Embryonic facial prominence (tissue), 1 donor: ENCODE measurements at regions not wholly inside any gene's neighbourhood (a gene's known extent, or its start where the extent isn't known, plus 50 kb on each side); places are given as distances from the start of the nearest gene placed in this dataset.
"Not testable (repeated sequence)": the region's sequence is repeated elsewhere in the genome, so short reads cannot be mapped to it uniquely, and the experiment has no call there.

Source experiments
- DNase-seq: peaks from one replicate; pipeline ENCODE4 v3.0.0-alpha.2; 2016; ENCODE audit errors: extremely low spot score

GRCh38 chr17:13865650-13866049 lies 203.7 kb upstream of the COX10 start:
- no peak for DNase-seq

DNA sequence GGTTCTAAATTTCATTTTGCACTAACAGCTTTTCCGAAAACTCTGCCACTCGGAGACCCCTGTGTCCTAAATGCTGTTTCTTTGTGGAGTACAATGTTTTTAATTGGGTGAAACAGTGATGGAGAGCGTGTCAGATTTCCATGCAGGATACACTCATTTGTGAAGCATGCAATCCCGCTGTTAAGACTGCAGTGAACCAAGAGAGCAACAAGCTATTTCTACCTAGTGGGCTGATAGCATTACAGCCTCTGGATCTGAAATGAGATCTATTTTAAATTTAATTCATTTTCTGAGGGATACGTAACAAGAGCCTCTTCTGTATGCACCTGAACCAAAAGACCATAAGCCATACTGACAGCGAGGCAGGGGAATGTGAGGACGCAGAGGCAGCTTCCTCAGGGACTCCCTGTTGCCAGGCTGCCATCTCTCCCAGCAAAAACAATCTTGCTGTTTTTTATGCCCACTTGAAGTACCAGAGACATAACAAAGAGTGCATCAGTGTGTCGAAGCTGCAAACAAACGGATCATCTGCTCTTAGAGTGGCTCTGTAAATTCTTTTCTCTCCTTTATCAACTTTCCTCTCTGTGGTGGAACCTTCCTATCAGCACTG lies 199.9 kb upstream of the COX10 start:
- DNase-seq, result no peak

DNA sequence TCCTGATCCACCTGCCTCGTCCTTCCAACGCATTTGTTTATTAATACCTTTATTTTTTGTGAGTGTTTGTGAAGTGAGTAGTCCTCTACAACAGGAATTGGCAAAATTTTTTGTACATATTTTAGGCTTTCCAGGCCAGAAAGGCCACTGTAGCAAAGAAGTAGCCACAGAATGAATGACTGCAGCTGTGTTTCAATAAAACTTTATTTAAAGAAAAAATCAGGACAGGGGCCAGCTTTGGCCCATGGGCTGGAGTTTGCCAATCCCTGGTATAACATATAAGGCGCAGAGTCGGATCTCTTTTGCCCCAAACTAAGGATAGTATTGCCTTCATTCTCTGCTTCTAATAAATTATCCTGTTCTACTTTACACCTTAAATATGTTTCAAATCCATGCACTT lies 198.0 kb upstream of the COX10 start:
- no peak for DNase-seq

GRCh38 chr17:13874134-13874533 lies 195.2 kb upstream of the COX10 start:
- DNase-seq, result no peak

DNA sequence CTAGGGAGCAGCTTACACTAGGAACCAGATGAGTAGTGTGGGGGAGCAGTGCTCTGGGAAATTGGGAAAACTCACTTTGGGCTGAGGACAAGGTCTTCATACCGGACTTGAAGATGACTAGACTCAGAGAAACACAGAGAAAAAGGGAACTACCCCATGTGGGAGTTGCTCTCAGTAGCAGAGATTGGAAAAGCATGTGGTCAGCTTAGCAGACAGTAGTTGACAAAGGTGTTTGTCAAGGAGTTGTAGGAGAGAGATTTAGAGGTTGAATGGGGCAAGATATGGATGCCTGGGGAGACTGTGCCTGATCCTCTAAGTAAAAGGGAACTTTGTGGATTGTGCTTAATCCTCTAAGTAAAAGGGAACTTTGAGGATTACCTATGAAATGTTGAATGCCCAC lies 194.5 kb upstream of the COX10 start:
- no peak for DNase-seq

- no peak for DNase-seq
Measured at GRCh38 chr17:13879961-13880466, 189.3 kb upstream of the COX10 start.

GRCh38 chr17:13883659-13884058 lies 185.6 kb upstream of the COX10 start:
- DNase-seq, result no peak

GRCh38 chr17:13884347-13884746 lies 185.0 kb upstream of the COX10 start:
- no peak for DNase-seq

GRCh38 chr17:13885550-13885949 lies 183.8 kb upstream of the COX10 start:
- no peak for DNase-seq

DNA sequence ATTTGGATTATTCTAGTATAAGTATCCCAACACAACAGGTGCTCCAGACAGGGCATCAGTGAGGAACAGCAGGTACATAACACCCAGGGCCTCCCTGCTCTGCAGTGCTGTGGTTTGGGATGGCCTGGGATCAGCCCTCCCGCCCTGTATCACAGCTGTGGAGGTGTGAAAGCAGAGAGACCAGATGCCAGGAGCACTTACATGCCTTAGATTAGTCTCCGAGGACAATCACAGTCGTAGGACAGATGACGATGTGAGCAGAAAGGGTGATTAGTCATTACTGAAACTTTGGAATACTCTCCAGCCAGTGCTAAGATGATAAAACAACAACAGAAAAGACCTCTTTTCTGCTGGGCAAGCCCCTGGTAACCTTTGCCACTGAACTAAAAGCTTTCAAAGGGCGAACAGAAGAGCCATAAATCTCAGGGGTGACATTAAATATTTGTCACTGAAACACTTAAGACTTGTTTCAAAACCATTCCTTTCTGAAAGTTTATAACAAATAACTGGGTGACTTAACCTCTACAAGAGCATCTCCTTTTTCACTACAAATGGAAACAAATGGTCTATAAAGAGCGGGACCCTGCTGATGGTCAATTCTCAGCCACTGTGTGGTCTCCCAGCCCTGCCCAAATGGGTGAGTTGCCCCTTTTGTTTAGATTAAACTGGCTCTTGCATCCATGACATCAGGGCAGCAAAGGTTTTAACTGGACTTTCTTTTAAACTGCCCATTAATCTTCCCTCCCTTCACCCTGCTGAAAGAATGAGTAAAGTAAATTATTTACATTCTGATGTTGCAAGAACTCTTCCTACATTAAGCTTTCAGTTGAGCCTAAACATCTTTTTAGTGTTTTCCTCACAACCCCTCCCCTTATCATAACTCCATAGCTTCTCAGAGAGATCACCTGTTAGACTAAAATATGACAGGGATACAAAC lies 183.1 kb upstream of the COX10 start:
- DNase-seq, result no peak

DNA sequence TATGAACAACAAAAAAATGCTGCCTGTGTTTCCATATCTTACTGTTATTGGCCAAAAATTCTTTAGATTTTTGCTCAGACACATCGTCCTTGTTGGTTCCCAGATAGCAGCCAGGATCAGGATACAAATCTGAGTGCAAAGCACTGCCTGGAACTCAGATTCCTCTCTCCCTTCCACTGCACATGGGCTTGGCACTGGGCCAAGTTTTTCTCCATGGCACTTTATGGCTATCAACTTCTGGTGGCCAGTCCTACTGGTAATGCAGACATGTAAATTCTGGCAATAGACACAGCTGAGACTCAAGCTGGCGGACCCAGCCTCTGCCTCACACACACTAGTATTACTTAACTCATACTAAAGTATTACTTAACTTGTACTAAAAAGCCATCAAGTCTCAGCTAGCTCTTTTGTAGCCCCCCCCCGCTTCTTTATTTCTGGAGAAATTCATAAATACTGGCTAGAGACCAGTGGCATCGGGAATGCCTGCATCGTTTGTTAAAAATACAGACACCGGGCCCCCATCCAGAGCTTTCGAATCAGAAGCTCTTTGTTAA lies 181.2 kb upstream of the COX10 start:
- no peak for DNase-seq

- not testable (repeated sequence) for DNase-seq
Measured at GRCh38 chr17:13908971-13909370, 160.3 kb upstream of the COX10 start.

DNA sequence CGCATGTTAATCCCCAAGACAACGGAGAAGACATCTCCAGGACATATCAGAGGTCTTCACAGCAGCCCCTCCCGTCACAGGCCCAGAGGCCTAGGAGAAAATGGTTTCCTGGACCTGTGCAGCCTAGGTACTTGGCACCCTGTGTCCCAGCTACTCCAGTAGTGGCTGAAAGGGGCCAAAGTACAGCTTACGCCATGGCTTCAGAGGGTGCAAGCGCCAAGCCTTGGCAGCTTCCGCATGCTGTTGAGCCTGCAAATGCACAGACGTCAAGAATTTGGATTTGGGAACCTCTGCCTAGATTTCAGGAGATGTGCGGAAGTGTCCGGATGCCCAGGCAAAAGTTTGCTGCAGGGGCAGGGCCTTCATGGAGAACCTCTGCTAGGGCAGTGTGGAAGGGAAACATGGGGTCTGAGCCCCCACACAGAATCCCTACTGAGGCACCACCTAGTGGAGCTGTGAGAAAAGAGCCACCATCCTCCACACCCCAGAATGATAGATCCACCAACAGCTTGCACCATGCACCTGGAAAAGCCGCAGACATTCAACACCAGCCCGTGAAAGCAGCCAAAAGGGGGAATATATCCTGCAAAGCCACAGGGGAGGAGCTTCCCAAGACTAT lies 159.3 kb upstream of the COX10 start:
- DNase-seq, result no peak

DNA sequence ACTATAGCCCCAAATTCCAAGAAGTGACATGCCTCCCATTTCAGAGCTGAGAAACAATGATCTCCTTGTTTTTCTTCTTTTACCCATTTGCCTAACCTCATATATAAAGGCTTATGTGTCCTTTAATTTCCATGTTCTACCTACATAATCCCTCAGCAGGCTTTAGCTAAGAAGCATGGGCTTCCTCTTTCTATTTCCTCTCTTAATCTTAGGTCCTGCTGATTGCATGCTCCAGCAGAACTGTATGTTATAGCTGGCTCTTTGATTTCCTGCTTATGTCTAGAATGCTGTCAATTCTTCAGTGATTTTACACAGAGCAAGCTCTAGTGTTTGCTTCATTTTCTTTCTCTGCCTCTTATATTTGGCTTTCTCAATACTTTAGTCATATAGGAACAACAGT lies 151.7 kb upstream of the COX10 start:
- no peak for DNase-seq

DNA sequence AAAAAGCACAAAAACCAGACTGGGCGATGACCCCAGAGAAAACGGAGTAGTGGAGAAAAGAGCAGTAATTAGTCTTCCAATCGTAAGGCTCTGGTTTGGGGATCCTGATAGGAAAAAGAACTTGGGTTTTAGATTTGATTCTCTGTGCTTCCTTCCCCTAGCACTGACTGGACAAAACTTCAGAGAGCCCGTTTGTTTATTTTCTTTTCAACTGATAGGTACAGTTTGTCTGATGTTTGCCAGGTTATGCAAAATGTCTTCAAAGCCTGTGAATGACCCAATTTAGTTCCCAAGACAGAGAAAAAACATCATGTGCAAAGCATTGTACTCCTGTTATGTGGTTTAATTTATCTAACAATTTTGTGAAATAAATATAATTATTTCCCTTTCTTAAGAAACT lies 151.1 kb upstream of the COX10 start:
- DNase-seq, result no peak

DNA sequence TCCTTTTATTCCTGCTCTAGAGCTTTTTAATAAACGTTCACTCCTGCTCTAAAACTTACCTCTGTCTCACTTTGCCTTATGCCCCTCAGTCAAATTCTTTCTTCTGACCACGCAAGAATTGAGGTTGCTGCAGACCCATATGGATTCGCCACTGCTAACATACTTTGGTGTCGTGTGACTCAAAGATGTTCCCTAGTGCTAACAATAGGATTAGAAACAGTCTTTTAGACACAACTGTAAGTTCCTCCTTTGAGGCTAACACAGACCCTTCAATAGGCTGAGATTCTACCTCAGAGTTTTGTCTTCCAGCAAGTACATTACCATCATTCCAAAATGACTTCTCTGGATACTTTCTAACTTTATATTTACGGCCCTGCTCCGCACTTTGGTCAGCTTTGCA lies 149.5 kb upstream of the COX10 start:
- no peak for DNase-seq

- no peak for DNase-seq
Measured at GRCh38 chr17:13920413-13920812, 148.9 kb upstream of the COX10 start.

DNA sequence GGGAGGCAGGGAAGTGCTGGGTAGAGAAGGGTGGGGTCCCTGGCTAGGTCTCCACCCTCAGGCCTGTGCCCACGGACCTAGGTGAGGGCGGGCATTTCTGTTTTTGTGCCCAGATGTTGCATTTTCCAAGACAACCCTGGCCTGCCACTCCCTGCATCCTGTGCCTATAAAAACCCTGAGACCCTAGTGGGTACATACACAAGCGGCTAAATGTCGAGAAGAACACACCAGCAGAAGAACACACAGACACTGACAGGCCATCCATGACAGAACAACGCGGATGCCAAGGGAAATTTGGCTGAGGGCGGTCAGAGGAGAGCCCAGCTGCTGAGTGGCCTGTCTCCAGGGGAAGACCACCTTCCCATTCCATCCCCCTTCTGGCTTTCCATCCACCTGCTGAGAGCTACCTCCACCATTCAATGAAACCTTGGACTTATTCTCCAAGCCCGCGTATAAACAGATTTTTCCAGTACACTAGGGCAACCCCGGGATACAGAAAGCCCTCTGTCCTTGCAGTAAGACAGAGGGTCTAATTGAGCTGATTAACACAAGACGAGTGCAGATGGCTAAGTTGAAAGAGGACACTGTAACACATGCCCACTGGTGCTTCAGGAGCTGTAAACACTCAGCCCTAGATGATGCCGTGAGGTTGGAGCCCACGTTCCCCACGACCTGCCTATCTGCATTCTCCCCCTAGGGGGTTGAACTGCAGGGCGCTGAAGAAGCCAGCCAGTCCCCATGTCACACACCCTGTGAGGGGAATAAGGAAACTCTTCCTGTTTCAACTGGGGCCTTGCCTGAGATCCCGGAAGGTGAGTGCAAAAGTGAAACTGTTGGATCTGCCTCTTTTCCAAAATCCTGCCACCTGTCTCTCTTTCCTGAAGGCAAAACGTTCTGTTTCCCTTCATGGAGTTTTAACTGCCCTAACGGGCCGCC lies 147.2 kb upstream of the COX10 start:
- DNase-seq, result no peak

GRCh38 chr17:13922885-13923284 lies 146.4 kb upstream of the COX10 start:
- no peak for DNase-seq

GRCh38 chr17:13925579-13925978 lies 143.7 kb upstream of the COX10 start:
- DNase-seq, result no peak

DNA sequence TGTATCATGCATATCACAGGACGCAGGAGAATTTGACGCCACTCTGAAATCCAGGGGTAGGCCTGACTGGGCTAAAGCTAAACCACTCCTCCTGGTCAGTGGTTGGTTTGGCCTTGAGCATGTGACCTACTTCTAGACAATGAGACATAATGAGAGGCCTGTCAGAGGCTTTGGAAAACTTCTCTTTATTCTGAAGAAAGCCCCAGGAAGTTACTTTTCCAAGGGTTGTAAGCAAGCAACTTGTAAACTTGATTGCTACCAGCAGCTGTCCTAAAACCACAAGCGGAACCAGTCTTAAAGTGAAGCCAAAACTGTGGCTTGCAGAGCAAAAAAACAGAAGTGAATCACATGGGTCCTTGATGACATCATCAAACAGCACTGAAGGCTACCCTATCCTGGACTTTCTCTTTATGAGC lies 138.2 kb upstream of the COX10 start:
- DNase-seq, result no peak
